ENCODE measurements at regions not wholly inside any gene's neighbourhood (a gene's known extent, or its start where the extent isn't known, plus 50 kb on each side); places are given as distances from the start of the nearest gene placed in this dataset.
A peak's percentile ranks its signal among the peaks of the same experiment; 100 is the strongest.

- ATAC-seq, result no peak
- 68% methylated on average over 2 of the region's 2 CpGs for WGBS (ENCODE audit: missing lambda C conversion rate)
- CTCF ChIA-PET, result interaction anchor here (1.1 kb wide), 1 partner anchor 11 kb away, joined by 3 read pairs; no protein-coding TSS in a partner anchor
- Histone ChIP-seq H3K27ac (no peak overlapping the region), H3K4me1 (peaks cover 27% of the 10 kb centered on the region), H3K4me3 (no peak overlapping the region), H3K9me3 (no peaks in the 10 kb centered on the region), H3K4me2 (no peak overlapping the region)
- POLR2A ChIA-PET, result no interaction called here
- FAIRE-seq, result no peak
- TF ChIP-seq RAD21 (conservative IDR thresholded peaks at IDR 0.05 in 1 of 2, IDR thresholded peaks at IDR 0.05 in 1 of 2) (no peak), KDM1A (IDR thresholded peaks at IDR 0.05; ENCODE audit: low read depth) (no peak), FOXS1 (CRISPR knock-in tag; IDR thresholded peaks at IDR 0.05) (no peak), BCL3 (IDR thresholded peaks at IDR 0.05) (no peak)
- TF ChIP-seq, protein P1, sequence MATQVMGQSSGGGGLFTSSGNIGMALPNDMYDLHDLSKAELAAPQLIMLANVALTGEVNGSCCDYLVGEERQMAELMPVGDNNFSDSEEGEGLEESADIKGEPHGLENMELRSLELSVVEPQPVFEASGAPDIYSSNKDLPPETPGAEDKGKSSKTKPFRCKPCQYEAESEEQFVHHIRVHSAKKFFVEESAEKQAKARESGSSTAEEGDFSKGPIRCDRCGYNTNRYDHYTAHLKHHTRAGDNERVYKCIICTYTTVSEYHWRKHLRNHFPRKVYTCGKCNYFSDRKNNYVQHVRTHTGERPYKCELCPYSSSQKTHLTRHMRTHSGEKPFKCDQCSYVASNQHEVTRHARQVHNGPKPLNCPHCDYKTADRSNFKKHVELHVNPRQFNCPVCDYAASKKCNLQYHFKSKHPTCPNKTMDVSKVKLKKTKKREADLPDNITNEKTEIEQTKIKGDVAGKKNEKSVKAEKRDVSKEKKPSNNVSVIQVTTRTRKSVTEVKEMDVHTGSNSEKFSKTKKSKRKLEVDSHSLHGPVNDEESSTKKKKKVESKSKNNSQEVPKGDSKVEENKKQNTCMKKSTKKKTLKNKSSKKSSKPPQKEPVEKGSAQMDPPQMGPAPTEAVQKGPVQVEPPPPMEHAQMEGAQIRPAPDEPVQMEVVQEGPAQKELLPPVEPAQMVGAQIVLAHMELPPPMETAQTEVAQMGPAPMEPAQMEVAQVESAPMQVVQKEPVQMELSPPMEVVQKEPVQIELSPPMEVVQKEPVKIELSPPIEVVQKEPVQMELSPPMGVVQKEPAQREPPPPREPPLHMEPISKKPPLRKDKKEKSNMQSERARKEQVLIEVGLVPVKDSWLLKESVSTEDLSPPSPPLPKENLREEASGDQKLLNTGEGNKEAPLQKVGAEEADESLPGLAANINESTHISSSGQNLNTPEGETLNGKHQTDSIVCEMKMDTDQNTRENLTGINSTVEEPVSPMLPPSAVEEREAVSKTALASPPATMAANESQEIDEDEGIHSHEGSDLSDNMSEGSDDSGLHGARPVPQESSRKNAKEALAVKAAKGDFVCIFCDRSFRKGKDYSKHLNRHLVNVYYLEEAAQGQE (IDR thresholded peaks at IDR 0.05), result no peak
- no peak for DNase-seq (ENCODE audit: low read depth in 1 of 2, low spot score in 1 of 2)
These were observed 100.8 kb upstream of the TLE1 start for GRCh38 chr9:81790166-81790565.

- no peaks in the 10 kb centered on the region for H3K9me3 ChIP-seq
- TF ChIP-seq RFX5 (IDR thresholded peaks at IDR 0.05), result no peak
- no peak for TF ChIP-seq RARB (CRISPR knock-in tag; IDR thresholded peaks at IDR 0.05)
- TF ChIP-seq CBX2 (IDR thresholded peaks at IDR 0.05; ENCODE audit: borderline replicate concordance, low read depth), result no peak
- no peak for TF ChIP-seq SREBF2 (IDR thresholded peaks at IDR 0.05)
- TF ChIP-seq HOXB5 (CRISPR knock-in tag; IDR thresholded peaks at IDR 0.05), result no peak
- TF ChIP-seq TP53 (CRISPR knock-in tag; IDR thresholded peaks at IDR 0.05), result no peak
- TF ChIP-seq HOXA7 (CRISPR knock-in tag; IDR thresholded peaks at IDR 0.05), result no peak
- no peak for TF ChIP-seq JUN (IDR thresholded peaks at IDR 0.05)
- TF ChIP-seq HOXB13 (CRISPR knock-in tag; IDR thresholded peaks at IDR 0.05; ENCODE audit: low read depth), result no peak
- no peak for TF ChIP-seq BCL3 (IDR thresholded peaks at IDR 0.05)
- TF ChIP-seq SMC3 (IDR thresholded peaks at IDR 0.05), result no peak
- no peak for TF ChIP-seq MAFK (IDR thresholded peaks at IDR 0.05; ENCODE audit: partially characterized antibody)
- CTCF ChIA-PET, result no interaction called here
- FAIRE-seq (no peak), DNase-seq (ENCODE audit: low read depth in 1 of 2, low spot score in 1 of 2) (no peak), ATAC-seq (no peak)
- POLR2A ChIA-PET, result no interaction called here
- H3K4me2 ChIP-seq, result no peak overlapping the region
- no peak overlapping the region for H3K4me3 ChIP-seq
- peaks cover 27% of the 10 kb centered on the region for H3K4me1 ChIP-seq
- H3K27ac ChIP-seq, result no peak overlapping the region
- 92% methylated on average over 7 of the region's 7 CpGs for WGBS (ENCODE audit: missing lambda C conversion rate)
These were observed 101.7 kb upstream of the TLE1 start for GRCh38 chr9:81791076-81791475.

GRCh38 chr9:81798606-81799005 lies 109.3 kb upstream of the TLE1 start:
- no peak overlapping the region for H3K27ac ChIP-seq
- peaks cover 11% of the 10 kb centered on the region for H3K4me1 ChIP-seq
- H3K4me3 ChIP-seq, result no peak overlapping the region
- DNase-seq (ENCODE audit: low read depth in 1 of 2, low spot score in 1 of 2) (peak in 1 of 2 experiments; percentile 7), ATAC-seq (no peak), FAIRE-seq (no peak)
- CTCF ChIA-PET, result no interaction called here
- TF ChIP-seq ZNF302 (CRISPR knock-in tag; IDR thresholded peaks at IDR 0.05) (no peak), MYC (IDR thresholded peaks at IDR 0.05; ENCODE audit: borderline replicate concordance, low read length) (no peak), ESRRA (IDR thresholded peaks at IDR 0.05; ENCODE audit: borderline replicate concordance, low read length) (no peak), CTCF (IDR thresholded peaks at IDR 0.05) (no peak), GATA3 (IDR thresholded peaks at IDR 0.05; ENCODE audit: borderline replicate concordance) (no peak), BCL3 (IDR thresholded peaks at IDR 0.05) (no peak)
- TF ChIP-seq, protein P2, sequence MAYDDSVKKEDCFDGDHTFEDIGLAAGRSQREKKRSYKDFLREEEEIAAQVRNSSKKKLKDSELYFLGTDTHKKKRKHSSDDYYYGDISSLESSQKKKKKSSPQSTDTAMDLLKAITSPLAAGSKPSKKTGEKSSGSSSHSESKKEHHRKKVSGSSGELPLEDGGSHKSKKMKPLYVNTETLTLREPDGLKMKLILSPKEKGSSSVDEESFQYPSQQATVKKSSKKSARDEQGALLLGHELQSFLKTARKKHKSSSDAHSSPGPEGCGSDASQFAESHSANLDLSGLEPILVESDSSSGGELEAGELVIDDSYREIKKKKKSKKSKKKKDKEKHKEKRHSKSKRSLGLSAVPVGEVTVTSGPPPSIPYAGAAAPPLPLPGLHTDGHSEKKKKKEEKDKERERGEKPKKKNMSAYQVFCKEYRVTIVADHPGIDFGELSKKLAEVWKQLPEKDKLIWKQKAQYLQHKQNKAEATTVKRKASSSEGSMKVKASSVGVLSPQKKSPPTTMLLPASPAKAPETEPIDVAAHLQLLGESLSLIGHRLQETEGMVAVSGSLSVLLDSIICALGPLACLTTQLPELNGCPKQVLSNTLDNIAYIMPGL (CRISPR knock-in tag; IDR thresholded peaks at IDR 0.05; ENCODE audit: borderline replicate concordance), result no peak
- POLR2A ChIA-PET, result no interaction called here
- no peaks in the 10 kb centered on the region for H3K9me3 ChIP-seq
- no peak overlapping the region for H3K4me2 ChIP-seq
- WGBS (ENCODE audit: missing lambda C conversion rate), result 83% methylated on average over 3 of the region's 3 CpGs
